NT2/D1 (cell line): ENCODE measurements at regions not wholly inside any gene's neighbourhood (a gene's known extent, or its start where the extent isn't known, plus 50 kb on each side); places are given as distances from the start of the nearest gene placed in this dataset.

Experiments
- DNase-seq: peaks from one replicate; pipeline ENCODE4 v3.0.0-alpha.2; 2011; ENCODE audit warnings: low read depth, low spot score
- H3K27me3 ChIP-seq: 2 replicates; pipeline ENCODE4 v1.6.0; 2011; ENCODE audit warnings: mild to moderate bottlenecking; ENCODE audit not compliant: insufficient read length, insufficient read depth
- H3K36me3 ChIP-seq: 2 replicates; pipeline ENCODE4 v1.6.1; 2011; ENCODE audit warnings: mild to moderate bottlenecking, low read length, mixed read lengths; ENCODE audit not compliant: insufficient read depth, insufficient read length
- H3K4me1 ChIP-seq: 2 replicates; pipeline ENCODE4 v1.5.1; 2011; ENCODE audit not compliant: insufficient read depth, insufficient read length
- H3K4me3 ChIP-seq: 2 replicates; pipeline ENCODE4 v1.5.1; 2011; ENCODE audit warnings: low read depth; ENCODE audit not compliant: insufficient read length
- H3K9ac ChIP-seq: 2 replicates; pipeline ENCODE4 v1.6.0; 2011; ENCODE audit warnings: low read depth; ENCODE audit not compliant: insufficient read length
- H3K9me3 ChIP-seq: 2 replicates; pipeline ENCODE4 v1.5.1; 2011; ENCODE audit warnings: mild to moderate bottlenecking, low read length; ENCODE audit not compliant: insufficient read depth
- SUZ12 ChIP-seq: IDR thresholded peaks from 2 replicates; pipeline ENCODE4 v1.6.1; 2011; ENCODE audit not compliant: insufficient read length, insufficient read depth; ENCODE audit errors: extremely low read depth
- YY1 ChIP-seq: IDR thresholded peaks from 2 replicates; pipeline ENCODE4 v1.6.1; 2011; ENCODE audit not compliant: insufficient read length, insufficient read depth
- ZNF274 ChIP-seq: IDR thresholded peaks from 2 replicates; pipeline ENCODE4 v1.6.1; 2011; ENCODE audit warnings: mild to moderate bottlenecking, low read depth, low read length

DNA sequence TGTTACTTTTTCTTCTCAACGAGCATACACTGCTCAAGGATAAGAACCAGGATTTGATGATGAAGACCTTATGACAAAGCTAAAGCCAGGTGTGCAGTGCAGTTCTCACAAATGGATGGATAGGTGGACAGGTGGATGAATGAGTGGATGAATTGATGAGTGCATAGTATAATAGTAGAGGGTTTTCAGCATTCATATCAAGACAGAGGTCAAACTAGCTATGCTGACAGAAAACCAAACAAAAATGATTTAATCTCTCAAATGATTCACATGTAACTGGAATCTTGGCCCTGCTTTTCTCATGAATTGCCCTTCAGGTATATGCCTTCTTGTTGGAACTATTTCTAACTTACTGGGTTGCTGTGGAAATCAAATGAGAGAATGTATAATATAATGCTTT, 240.9 kb downstream of the BCAT1 start:
- DNase-seq: no peak
- Histone ChIP-seq H3K4me3 (no peak overlapping the region), H3K36me3 (no peaks in the 10 kb centered on the region), H3K27me3 (no peaks in the 10 kb centered on the region), H3K9ac (no peak overlapping the region), H3K9me3 (no peaks in the 10 kb centered on the region), H3K4me1 (no peaks in the 10 kb centered on the region)
- no peak for TF ChIP-seq ZNF274
- TF ChIP-seq YY1: no peak
- TF ChIP-seq SUZ12: no peak

GRCh38 chr12:24707334-24707733, 241.6 kb downstream of the BCAT1 start:
- H3K4me1 ChIP-seq: no peaks in the 10 kb centered on the region
- no peak overlapping the region for H3K4me3 ChIP-seq
- no peak overlapping the region for H3K9ac ChIP-seq
- no peaks in the 10 kb centered on the region for H3K36me3 ChIP-seq
- no peak for DNase-seq
- H3K27me3 ChIP-seq: no peaks in the 10 kb centered on the region
- H3K9me3 ChIP-seq: no peaks in the 10 kb centered on the region
- TF ChIP-seq SUZ12 (no peak), ZNF274 (no peak), YY1 (no peak)

- no peak overlapping the region for H3K4me3 ChIP-seq
- no peaks in the 10 kb centered on the region for H3K36me3 ChIP-seq
- H3K27me3 ChIP-seq: no peaks in the 10 kb centered on the region
- no peak for DNase-seq
- no peak overlapping the region for H3K9ac ChIP-seq
- no peaks in the 10 kb centered on the region for H3K9me3 ChIP-seq
- no peaks in the 10 kb centered on the region for H3K4me1 ChIP-seq
- no peak for TF ChIP-seq SUZ12
- no peak for TF ChIP-seq YY1
- TF ChIP-seq ZNF274: no peak
Measured at GRCh38 chr12:24705741-24706358, 243.1 kb downstream of the BCAT1 start.

- DNase-seq: no peak
Measured at GRCh38 chr12:24705216-24705615, 243.7 kb downstream of the BCAT1 start.

DNA sequence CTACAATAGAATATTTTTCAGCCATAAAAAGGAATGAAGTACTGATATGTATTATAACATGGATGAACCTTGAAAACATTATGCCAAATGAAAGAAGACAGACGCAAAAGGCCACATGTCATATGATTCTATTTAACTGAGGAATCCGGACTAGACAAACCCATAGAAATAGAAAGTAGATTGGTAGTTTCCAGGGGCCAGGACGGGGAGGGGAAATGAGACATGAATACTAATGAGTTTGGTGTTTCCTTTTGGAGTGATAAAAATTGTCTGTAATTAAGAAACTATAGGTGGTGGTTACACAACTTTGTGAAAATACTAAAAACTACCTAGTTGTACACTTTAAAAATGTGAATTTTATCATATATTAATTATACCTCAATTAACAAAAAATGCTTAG, 247.6 kb downstream of the BCAT1 start:
- H3K36me3 ChIP-seq: no peaks in the 10 kb centered on the region
- H3K4me1 ChIP-seq: no peaks in the 10 kb centered on the region
- no peak for DNase-seq
- H3K4me3 ChIP-seq: no peak overlapping the region
- TF ChIP-seq YY1: no peak
- TF ChIP-seq ZNF274: no peak
- TF ChIP-seq SUZ12: no peak
- no peak overlapping the region for H3K9ac ChIP-seq
- no peaks in the 10 kb centered on the region for H3K27me3 ChIP-seq
- no peaks in the 10 kb centered on the region for H3K9me3 ChIP-seq

More at GRCh38 chr12:24705216-24705615, 243.7 kb downstream of the BCAT1 start:
- H3K4me1 ChIP-seq: no peaks in the 10 kb centered on the region
- no peak overlapping the region for H3K9ac ChIP-seq
- no peaks in the 10 kb centered on the region for H3K9me3 ChIP-seq
- H3K36me3 ChIP-seq: no peaks in the 10 kb centered on the region
- H3K27me3 ChIP-seq: no peaks in the 10 kb centered on the region
- no peak overlapping the region for H3K4me3 ChIP-seq
- TF ChIP-seq YY1 (no peak), SUZ12 (no peak), ZNF274 (no peak)

GRCh38 chr12:24698972-24699371, 249.9 kb downstream of the BCAT1 start:
- Histone ChIP-seq H3K4me3 (no peak overlapping the region), H3K9me3 (no peaks in the 10 kb centered on the region), H3K27me3 (no peaks in the 10 kb centered on the region), H3K4me1 (no peaks in the 10 kb centered on the region), H3K9ac (no peak overlapping the region), H3K36me3 (no peaks in the 10 kb centered on the region)
- TF ChIP-seq YY1 (no peak), ZNF274 (no peak), SUZ12 (no peak)
- no peak for DNase-seq

GRCh38 chr12:24697769-24698168, 251.1 kb downstream of the BCAT1 start:
- H3K9me3 ChIP-seq: no peaks in the 10 kb centered on the region
- no peak overlapping the region for H3K9ac ChIP-seq
- no peaks in the 10 kb centered on the region for H3K4me1 ChIP-seq
- no peaks in the 10 kb centered on the region for H3K36me3 ChIP-seq
- DNase-seq: no peak
- no peak overlapping the region for H3K4me3 ChIP-seq
- TF ChIP-seq SUZ12: no peak
- TF ChIP-seq YY1: no peak
- no peak for TF ChIP-seq ZNF274
- no peaks in the 10 kb centered on the region for H3K27me3 ChIP-seq

- Histone ChIP-seq H3K36me3 (no peaks in the 10 kb centered on the region), H3K4me1 (no peaks in the 10 kb centered on the region), H3K9me3 (no peaks in the 10 kb centered on the region), H3K4me3 (no peak overlapping the region), H3K27me3 (no peaks in the 10 kb centered on the region), H3K9ac (no peak overlapping the region)
- TF ChIP-seq ZNF274 (no peak), YY1 (no peak), SUZ12 (no peak)
- no peak for DNase-seq
Measured at GRCh38 chr12:24697295-24697694, 251.6 kb downstream of the BCAT1 start.
